ENCODE measurements at regions not wholly inside any gene's neighbourhood (a gene's known extent, or its start where the extent isn't known, plus 50 kb on each side); places are given as distances from the start of the nearest gene placed in this dataset.
A peak's percentile ranks its signal among the peaks of the same experiment; 100 is the strongest.
"Not testable (repeated sequence)": the region's sequence is repeated elsewhere in the genome, so short reads cannot be mapped to it uniquely, and the experiment has no call there.

GRCh38 chr7:34430456-34430855 lies 227.6 kb upstream of the NPSR1 start:
- DNase-seq (ENCODE audit: low spot score): peak; percentile 26
- Mint-ChIP-seq H3K27me3 (ENCODE audit: unreplicated experiment) (peaks cover 2% of the 10 kb centered on the region), H3K36me3 (ENCODE audit: low read depth, unreplicated experiment) (no peaks in the 10 kb centered on the region), H3K27ac (ENCODE audit: unreplicated experiment) (no peak overlapping the region), H3K4me1 (ENCODE audit: unreplicated experiment) (no peaks in the 10 kb centered on the region), H3K4me3 (ENCODE audit: unreplicated experiment) (no peak overlapping the region), H3K9me3 (ENCODE audit: unreplicated experiment) (peaks cover 4% of the 10 kb centered on the region)
- TF ChIP-seq CTCF (IDR thresholded peaks at IDR 0.05; ENCODE audit: unreplicated experiment): peak; percentile 29

- no peaks in the 10 kb centered on the region for H3K36me3 Mint-ChIP-seq (ENCODE audit: low read depth, unreplicated experiment)
- no peaks in the 10 kb centered on the region for H3K9me3 Mint-ChIP-seq (ENCODE audit: unreplicated experiment)
- DNase-seq (ENCODE audit: low spot score): no peak
- H3K27me3 Mint-ChIP-seq (ENCODE audit: unreplicated experiment): peaks cover 2% of the 10 kb centered on the region
- TF ChIP-seq CTCF (IDR thresholded peaks at IDR 0.05; ENCODE audit: unreplicated experiment): no peak
- H3K4me1 Mint-ChIP-seq (ENCODE audit: unreplicated experiment): no peaks in the 10 kb centered on the region
- no peak overlapping the region for H3K4me3 Mint-ChIP-seq (ENCODE audit: unreplicated experiment)
- no peak overlapping the region for H3K27ac Mint-ChIP-seq (ENCODE audit: unreplicated experiment)
These were observed 219.6 kb upstream of the NPSR1 start for GRCh38 chr7:34438436-34438835.

- no peak for DNase-seq (ENCODE audit: low spot score)
- Mint-ChIP-seq H3K4me1 (ENCODE audit: unreplicated experiment) (no peaks in the 10 kb centered on the region), H3K4me3 (ENCODE audit: unreplicated experiment) (no peak overlapping the region), H3K9me3 (ENCODE audit: unreplicated experiment) (no peaks in the 10 kb centered on the region), H3K27ac (ENCODE audit: unreplicated experiment) (no peak overlapping the region), H3K27me3 (ENCODE audit: unreplicated experiment) (no peaks in the 10 kb centered on the region), H3K36me3 (ENCODE audit: low read depth, unreplicated experiment) (no peaks in the 10 kb centered on the region)
- TF ChIP-seq CTCF (IDR thresholded peaks at IDR 0.05; ENCODE audit: unreplicated experiment): no peak
These were observed 212.4 kb upstream of the NPSR1 start for GRCh38 chr7:34445653-34446052.

GRCh38 chr7:34448531-34448930 lies 209.5 kb upstream of the NPSR1 start:
- H3K4me3 Mint-ChIP-seq (ENCODE audit: unreplicated experiment); DNase-seq (ENCODE audit: low spot score); H3K36me3 Mint-ChIP-seq (ENCODE audit: low read depth, unreplicated experiment); H3K4me1 Mint-ChIP-seq (ENCODE audit: unreplicated experiment); H3K9me3 Mint-ChIP-seq (ENCODE audit: unreplicated experiment); H3K27ac Mint-ChIP-seq (ENCODE audit: unreplicated experiment); H3K27me3 Mint-ChIP-seq (ENCODE audit: unreplicated experiment): not testable (repeated sequence)

GRCh38 chr7:34449765-34450164 lies 208.3 kb upstream of the NPSR1 start:
- no peaks in the 10 kb centered on the region for H3K9me3 Mint-ChIP-seq (ENCODE audit: unreplicated experiment)
- H3K27me3 Mint-ChIP-seq (ENCODE audit: unreplicated experiment): no peaks in the 10 kb centered on the region
- H3K27ac Mint-ChIP-seq (ENCODE audit: unreplicated experiment): no peak overlapping the region
- no peaks in the 10 kb centered on the region for H3K36me3 Mint-ChIP-seq (ENCODE audit: low read depth, unreplicated experiment)
- no peak for TF ChIP-seq CTCF (IDR thresholded peaks at IDR 0.05; ENCODE audit: unreplicated experiment)
- no peak overlapping the region for H3K4me3 Mint-ChIP-seq (ENCODE audit: unreplicated experiment)
- DNase-seq (ENCODE audit: low spot score): no peak
- H3K4me1 Mint-ChIP-seq (ENCODE audit: unreplicated experiment): no peaks in the 10 kb centered on the region

GRCh38 chr7:34451183-34451582 lies 206.8 kb upstream of the NPSR1 start:
- Mint-ChIP-seq H3K4me1 (ENCODE audit: unreplicated experiment) (no peaks in the 10 kb centered on the region), H3K27me3 (ENCODE audit: unreplicated experiment) (no peaks in the 10 kb centered on the region), H3K36me3 (ENCODE audit: low read depth, unreplicated experiment) (no peaks in the 10 kb centered on the region), H3K9me3 (ENCODE audit: unreplicated experiment) (no peaks in the 10 kb centered on the region), H3K4me3 (ENCODE audit: unreplicated experiment) (no peak overlapping the region), H3K27ac (ENCODE audit: unreplicated experiment) (no peak overlapping the region)
- no peak for TF ChIP-seq CTCF (IDR thresholded peaks at IDR 0.05; ENCODE audit: unreplicated experiment)
- DNase-seq (ENCODE audit: low spot score): no peak

Measured in endothelial cell (in vitro differentiated cells).